Epithelial cell of proximal tubule (primary cell): ENCODE measurements at regions not wholly inside any gene's neighbourhood (a gene's known extent, or its start where the extent isn't known, plus 50 kb on each side); places are given as distances from the start of the nearest gene placed in this dataset.
"Not testable (repeated sequence)": the region's sequence is repeated elsewhere in the genome, so short reads cannot be mapped to it uniquely, and the experiment has no call there.

Source experiments
- DNase-seq: peaks from one replicate; pipeline ENCODE4 v3.0.0-alpha.2; 2011; ENCODE audit warnings: low read depth
- H3K4me3 ChIP-seq: 2 replicates; pipeline ENCODE4 v1.5.1; 2011; ENCODE audit warnings: low read depth, mild to moderate bottlenecking, low read length
- TF ChIP-seq, protein P1 (sequence below): conservative IDR thresholded peaks from 2 replicates; pipeline ENCODE4 v1.5.1; 2012; ENCODE audit warnings: low read depth, mild to moderate bottlenecking, low read length

DNA sequence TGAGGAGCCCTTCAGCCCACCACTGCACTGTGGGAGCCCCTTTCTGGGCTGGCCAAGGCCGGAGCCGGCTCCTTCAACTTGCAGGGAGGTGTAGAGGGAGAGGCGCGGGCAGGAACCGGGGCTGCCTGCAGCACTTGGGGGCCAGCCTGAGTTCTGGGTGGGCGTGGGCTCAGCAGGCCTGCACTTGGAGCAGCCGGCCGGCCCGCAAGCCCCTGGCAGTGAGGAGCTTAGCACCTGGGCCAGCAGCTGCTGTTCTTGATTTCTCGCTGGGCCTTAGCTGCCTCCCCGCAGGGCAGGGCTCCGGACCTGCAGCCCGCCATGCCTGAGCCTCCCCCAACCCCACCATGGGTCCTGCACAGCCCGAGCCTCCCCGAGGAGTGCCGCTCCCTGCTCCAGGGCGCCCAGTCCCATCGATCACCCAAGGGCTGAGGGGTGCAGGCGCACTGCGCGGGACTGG lies 101.7 kb upstream of the ADGRB3 start:
- TF ChIP-seq, protein P1, sequence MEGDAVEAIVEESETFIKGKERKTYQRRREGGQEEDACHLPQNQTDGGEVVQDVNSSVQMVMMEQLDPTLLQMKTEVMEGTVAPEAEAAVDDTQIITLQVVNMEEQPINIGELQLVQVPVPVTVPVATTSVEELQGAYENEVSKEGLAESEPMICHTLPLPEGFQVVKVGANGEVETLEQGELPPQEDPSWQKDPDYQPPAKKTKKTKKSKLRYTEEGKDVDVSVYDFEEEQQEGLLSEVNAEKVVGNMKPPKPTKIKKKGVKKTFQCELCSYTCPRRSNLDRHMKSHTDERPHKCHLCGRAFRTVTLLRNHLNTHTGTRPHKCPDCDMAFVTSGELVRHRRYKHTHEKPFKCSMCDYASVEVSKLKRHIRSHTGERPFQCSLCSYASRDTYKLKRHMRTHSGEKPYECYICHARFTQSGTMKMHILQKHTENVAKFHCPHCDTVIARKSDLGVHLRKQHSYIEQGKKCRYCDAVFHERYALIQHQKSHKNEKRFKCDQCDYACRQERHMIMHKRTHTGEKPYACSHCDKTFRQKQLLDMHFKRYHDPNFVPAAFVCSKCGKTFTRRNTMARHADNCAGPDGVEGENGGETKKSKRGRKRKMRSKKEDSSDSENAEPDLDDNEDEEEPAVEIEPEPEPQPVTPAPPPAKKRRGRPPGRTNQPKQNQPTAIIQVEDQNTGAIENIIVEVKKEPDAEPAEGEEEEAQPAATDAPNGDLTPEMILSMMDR: no peak
- no peak for DNase-seq
- H3K4me3 ChIP-seq: no peak overlapping the region

DNA sequence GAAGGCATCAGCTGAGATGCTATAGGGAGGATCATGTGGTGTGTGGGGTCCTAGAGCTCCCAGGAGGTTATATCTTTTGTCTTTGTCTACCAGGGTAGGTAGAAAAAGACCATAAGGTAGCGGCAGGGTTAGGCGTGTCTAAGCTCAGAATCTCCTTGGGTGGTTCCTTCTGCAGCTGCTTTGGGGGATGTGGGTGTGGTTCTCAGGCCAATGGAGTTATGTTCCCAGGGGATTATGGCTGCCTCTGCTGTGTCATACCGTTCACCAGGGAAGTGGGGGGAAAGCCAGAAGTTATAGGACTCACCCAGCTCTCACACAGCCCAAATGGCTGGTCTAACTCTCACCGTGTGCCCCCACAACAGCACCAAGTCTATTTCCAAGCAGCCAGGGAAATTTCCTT lies 107.4 kb upstream of the ADGRB3 start:
- no peak overlapping the region for H3K4me3 ChIP-seq
- TF ChIP-seq, protein P1: no peak

DNA sequence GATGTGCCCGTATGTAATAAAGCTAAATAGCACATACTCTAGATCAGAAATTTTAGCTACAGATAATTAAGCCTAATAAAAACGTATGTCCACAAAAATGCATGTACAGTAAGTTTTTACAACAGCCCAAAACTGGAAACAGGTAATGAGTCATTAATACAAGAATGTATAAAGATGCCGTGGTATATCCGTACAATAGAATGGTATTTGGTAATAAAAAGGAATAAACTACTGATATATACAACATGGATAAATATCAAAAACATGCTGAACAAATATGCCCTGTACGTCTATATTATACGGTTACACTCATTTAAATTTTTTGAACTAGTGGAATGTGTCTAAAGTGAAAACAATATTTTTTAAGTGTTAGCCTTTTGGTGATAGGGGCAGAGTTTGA lies 128.2 kb upstream of the ADGRB3 start:
- DNase-seq: no peak
- H3K4me3 ChIP-seq: no peak overlapping the region
- TF ChIP-seq, protein P1: no peak

More for the DNA sequence above, 107.4 kb upstream of the ADGRB3 start:
- DNase-seq: no peak

DNA sequence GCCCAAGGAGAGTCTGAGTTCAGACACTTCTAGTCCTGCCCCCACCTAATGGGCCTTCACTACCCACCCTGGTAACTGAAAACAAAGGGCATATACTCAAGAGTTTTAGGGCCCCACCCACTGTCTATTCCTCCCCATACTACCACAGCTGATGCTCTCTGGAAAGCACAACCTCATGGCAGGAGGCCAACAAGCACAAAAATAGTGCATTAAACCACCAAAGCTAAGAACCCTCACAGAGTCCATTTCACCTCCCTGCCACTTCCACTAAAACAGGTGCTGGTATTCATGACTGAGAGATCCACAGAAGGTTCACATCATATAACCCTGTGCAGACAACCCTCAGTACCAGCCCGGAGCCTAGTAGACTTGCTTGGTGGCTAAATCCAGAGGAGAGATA lies 132.1 kb upstream of the ADGRB3 start:
- no peak for DNase-seq
- TF ChIP-seq, protein P1: no peak
- no peak overlapping the region for H3K4me3 ChIP-seq

DNA sequence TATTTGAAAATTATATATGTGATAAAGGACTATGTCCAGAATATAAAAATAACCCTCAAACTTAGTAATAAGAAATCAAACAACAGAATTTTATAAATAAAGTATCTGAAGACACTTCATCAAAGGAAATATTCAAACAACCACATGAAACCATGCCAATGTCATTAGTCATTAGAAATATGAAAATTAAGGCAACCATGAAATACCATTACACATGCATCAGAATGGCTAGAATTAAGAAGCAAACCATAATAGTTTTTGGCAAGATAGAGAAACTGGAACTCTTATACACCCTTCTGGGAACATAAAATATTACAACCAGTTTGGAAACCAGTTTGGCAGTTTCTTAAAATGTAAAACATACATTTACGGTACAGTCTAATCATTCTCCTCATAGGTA lies 137.2 kb upstream of the ADGRB3 start:
- DNase-seq: no peak
- TF ChIP-seq, protein P1: no peak

DNA sequence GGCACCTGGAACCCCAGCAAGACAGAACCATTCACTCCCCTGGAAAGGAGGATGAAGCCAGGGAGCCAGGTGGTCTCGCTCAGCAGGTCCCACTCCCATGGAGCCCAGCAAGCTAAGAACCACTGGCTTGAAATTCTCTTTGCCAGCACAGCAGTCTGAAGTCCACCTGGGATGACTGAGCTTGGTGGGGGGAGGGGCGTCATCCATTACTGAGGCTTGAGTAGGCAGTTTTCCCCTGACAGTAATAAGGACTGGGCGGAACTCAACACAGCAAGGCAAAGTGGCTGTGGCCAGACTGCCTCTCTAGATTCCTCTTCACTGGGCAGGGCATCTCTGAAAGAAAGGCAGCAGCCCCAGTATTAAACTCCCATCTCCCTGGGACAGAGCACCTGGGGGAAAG lies 140.2 kb upstream of the ADGRB3 start:
- DNase-seq, H3K4me3 ChIP-seq: not testable (repeated sequence)

More for the DNA sequence above, 137.2 kb upstream of the ADGRB3 start:
- no peak overlapping the region for H3K4me3 ChIP-seq

DNA sequence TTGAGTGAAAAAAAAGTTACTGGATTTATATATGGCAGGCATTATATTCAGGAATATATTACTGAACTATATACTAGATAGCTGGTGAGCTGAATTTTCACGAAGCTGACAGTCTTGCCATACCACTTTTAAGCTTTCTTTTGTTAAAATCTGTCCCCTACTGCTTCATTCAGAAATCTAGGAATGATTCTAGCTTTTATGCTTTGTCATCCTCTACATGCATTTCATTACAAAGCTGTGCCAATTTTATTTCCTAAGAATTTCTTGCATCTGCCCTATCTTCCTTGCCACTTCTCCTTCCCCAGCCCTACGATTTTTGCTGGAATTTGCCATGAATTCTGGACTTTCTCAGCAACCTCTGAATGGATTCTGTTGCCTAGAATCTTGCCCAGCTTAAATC lies 158.5 kb upstream of the ADGRB3 start:
- no peak for DNase-seq
- H3K4me3 ChIP-seq: no peak overlapping the region
- TF ChIP-seq, protein P1: no peak
